ENCODE measurements at regions not wholly inside any gene's neighbourhood (a gene's known extent, or its start where the extent isn't known, plus 50 kb on each side); places are given as distances from the start of the nearest gene placed in this dataset.

DNA sequence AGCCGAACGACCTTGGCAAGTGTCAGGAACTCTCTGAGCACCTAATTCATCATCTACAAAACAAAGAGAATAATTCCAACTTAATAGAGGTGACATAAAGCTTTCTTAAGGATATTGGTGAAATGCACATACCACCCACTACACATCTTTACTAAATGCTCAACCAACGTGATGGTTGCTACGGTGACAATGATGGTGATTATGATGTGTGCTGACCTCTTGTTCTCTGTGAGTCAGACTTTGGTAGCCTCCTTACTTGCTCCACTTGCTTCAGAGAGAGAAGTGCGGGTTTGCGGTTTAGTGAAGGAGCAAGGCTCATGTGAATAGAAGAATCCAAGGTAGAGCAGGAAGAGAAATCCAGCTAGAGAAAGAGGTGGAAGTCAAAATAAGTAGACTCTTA is 52.8 kb upstream of the CLNK start:
- TF ChIP-seq ZNF175 (CRISPR knock-in tag; IDR thresholded peaks at IDR 0.05; ENCODE audit: low read depth) (no peak), MTA2 (IDR thresholded peaks at IDR 0.05; ENCODE audit: low read depth) (no peak), YY1 (IDR thresholded peaks at IDR 0.05; ENCODE audit: borderline replicate concordance in 1 of 3, control insufficient read depth in 1 of 3, extremely low read depth in 1 of 3, insufficient read depth in 3 of 3, insufficient read length in 1 of 3, insufficient replicate concordance in 2 of 3, low read depth in 1 of 3, low read length in 2 of 3) (no peak), CBX2 (IDR thresholded peaks at IDR 0.05; ENCODE audit: insufficient read depth, low read length, poor library complexity, severe bottlenecking) (no peak), ZNF41 (CRISPR knock-in tag; conservative IDR thresholded peaks at IDR 0.05) (no peak), HNRNPUL1 (IDR thresholded peaks at IDR 0.05; ENCODE audit: low read length) (no peak), ZNF586 (CRISPR knock-in tag; conservative IDR thresholded peaks at IDR 0.05) (no peak), MCM7 (IDR thresholded peaks at IDR 0.05) (no peak), PRPF4 (IDR thresholded peaks at IDR 0.05; ENCODE audit: insufficient read depth, low read depth, low read length, poor library complexity, severe bottlenecking) (no peak), PHF8 (IDR thresholded peaks at IDR 0.05; ENCODE audit: borderline replicate concordance, low read length) (no peak), FOXK2 (conservative IDR thresholded peaks at IDR 0.05 in 1 of 2, IDR thresholded peaks at IDR 0.05 in 1 of 2; ENCODE audit: low read depth in 2 of 2) (no peak), TEAD1 (CRISPR knock-in tag; IDR thresholded peaks at IDR 0.05) (no peak), TAF1 (IDR thresholded peaks at IDR 0.05; ENCODE audit: control insufficient read depth, extremely low read depth, insufficient read depth, low read length, severe bottlenecking) (no peak), L3MBTL2 (IDR thresholded peaks at IDR 0.05) (no peak)
- TF ChIP-seq, protein P1, sequence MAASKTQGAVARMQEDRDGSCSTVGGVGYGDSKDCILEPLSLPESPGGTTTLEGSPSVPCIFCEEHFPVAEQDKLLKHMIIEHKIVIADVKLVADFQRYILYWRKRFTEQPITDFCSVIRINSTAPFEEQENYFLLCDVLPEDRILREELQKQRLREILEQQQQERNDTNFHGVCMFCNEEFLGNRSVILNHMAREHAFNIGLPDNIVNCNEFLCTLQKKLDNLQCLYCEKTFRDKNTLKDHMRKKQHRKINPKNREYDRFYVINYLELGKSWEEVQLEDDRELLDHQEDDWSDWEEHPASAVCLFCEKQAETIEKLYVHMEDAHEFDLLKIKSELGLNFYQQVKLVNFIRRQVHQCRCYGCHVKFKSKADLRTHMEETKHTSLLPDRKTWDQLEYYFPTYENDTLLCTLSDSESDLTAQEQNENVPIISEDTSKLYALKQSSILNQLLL (CRISPR knock-in tag; IDR thresholded peaks at IDR 0.05; ENCODE audit: borderline replicate concordance) = no peak
- TF ChIP-seq, protein P2, sequence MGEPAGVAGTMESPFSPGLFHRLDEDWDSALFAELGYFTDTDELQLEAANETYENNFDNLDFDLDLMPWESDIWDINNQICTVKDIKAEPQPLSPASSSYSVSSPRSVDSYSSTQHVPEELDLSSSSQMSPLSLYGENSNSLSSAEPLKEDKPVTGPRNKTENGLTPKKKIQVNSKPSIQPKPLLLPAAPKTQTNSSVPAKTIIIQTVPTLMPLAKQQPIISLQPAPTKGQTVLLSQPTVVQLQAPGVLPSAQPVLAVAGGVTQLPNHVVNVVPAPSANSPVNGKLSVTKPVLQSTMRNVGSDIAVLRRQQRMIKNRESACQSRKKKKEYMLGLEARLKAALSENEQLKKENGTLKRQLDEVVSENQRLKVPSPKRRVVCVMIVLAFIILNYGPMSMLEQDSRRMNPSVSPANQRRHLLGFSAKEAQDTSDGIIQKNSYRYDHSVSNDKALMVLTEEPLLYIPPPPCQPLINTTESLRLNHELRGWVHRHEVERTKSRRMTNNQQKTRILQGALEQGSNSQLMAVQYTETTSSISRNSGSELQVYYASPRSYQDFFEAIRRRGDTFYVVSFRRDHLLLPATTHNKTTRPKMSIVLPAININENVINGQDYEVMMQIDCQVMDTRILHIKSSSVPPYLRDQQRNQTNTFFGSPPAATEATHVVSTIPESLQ (CRISPR knock-in tag; IDR thresholded peaks at IDR 0.05) = no peak
- TF ChIP-seq, protein P3, sequence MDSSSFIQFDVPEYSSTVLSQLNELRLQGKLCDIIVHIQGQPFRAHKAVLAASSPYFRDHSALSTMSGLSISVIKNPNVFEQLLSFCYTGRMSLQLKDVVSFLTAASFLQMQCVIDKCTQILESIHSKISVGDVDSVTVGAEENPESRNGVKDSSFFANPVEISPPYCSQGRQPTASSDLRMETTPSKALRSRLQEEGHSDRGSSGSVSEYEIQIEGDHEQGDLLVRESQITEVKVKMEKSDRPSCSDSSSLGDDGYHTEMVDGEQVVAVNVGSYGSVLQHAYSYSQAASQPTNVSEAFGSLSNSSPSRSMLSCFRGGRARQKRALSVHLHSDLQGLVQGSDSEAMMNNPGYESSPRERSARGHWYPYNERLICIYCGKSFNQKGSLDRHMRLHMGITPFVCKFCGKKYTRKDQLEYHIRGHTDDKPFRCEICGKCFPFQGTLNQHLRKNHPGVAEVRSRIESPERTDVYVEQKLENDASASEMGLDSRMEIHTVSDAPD (CRISPR knock-in tag; IDR thresholded peaks at IDR 0.05) = no peak
- TF ChIP-seq, protein P4, sequence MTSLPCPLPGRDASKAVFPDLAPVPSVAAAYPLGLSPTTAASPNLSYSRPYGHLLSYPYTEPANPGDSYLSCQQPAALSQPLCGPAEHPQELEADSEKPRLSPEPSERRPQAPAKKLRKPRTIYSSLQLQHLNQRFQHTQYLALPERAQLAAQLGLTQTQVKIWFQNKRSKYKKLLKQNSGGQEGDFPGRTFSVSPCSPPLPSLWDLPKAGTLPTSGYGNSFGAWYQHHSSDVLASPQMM (CRISPR knock-in tag; IDR thresholded peaks at IDR 0.05) = no peak
- Histone ChIP-seq H3K9ac (ENCODE audit: insufficient read depth in 1 of 2, low read depth in 2 of 2, low read length in 2 of 2) (no peak overlapping the region), H3K4me3 (no peak overlapping the region), H4K20me1 (replicated peaks; ENCODE audit: control insufficient read depth, insufficient read depth, low read length) (no peaks in the 10 kb centered on the region), H3K9me1 (ENCODE audit: control insufficient read depth, insufficient read depth, low read length) (no peaks in the 10 kb centered on the region), H2AFZ (ENCODE audit: low read depth, low read length) (no peak overlapping the region), H3K36me3 (ENCODE audit: control insufficient read depth, insufficient read depth, low read length) (no peaks in the 10 kb centered on the region), H3K9me3 (replicated peaks; ENCODE audit: control insufficient read depth, insufficient read depth, low read depth, low read length) (no peaks in the 10 kb centered on the region), H3K79me2 (ENCODE audit: control insufficient read depth, insufficient read depth, low read length) (no peaks in the 10 kb centered on the region), H3K4me2 (ENCODE audit: insufficient read depth, low read length) (no peak overlapping the region), H3K4me1 (replicated peaks in 1 of 2; ENCODE audit: control insufficient read depth in 2 of 2, insufficient read depth in 2 of 2, low read length in 2 of 2) (no peaks in the 10 kb centered on the region), H3K27me3 (ENCODE audit: control insufficient read depth in 2 of 2, insufficient read depth in 2 of 2, low read length in 2 of 2) (no peaks in the 10 kb centered on the region), H3K27ac (ENCODE audit: extremely low read depth, low read depth, low read length) (no peak overlapping the region)
- no peak for ATAC-seq
- in situ Hi-C loops (cut with MboI) = no loop called here
- intact Hi-C loops (cut with micrococcal nuclease) = no loop called here
- 0% methylated on average over 6 of the region's 6 CpGs for WGBS (ENCODE audit: insufficient coverage, low coverage, missing lambda C conversion rate)
- DNase-seq (ENCODE audit: extremely low read depth in 1 of 4, low spot score in 3 of 4) = no peak
- no peak for FAIRE-seq
- no TSS peak for BruUV-seq (replicated peaks)
- CTCF ChIA-PET (ENCODE audit: low intra/inter-chr PET ratio) = no interaction called here
- POLR2A ChIA-PET = interaction anchor here (0.5 kb wide), 1 partner anchor 1900 kb away, joined by 3 read pairs; no protein-coding TSS in a partner anchor
